Tibial nerve (tissue), 3 donors: ENCODE measurements at regions not wholly inside any gene's neighbourhood (a gene's known extent, or its start where the extent isn't known, plus 50 kb on each side); places are given as distances from the start of the nearest gene placed in this dataset.

Source experiments
- CTCF ChIP-seq, 5 experiments: fragments of 200-600 bp in 3 of 5; fragments of 450-650 bp in 2 of 5; sonication (generic) in 3 of 5; IDR thresholded peaks; one replicate each; pipeline ENCODE4 v1.5.1; 2016 to 2019; ENCODE audit warnings: antibody characterized with exemption in 5 of 5, mild to moderate bottlenecking in 3 of 5, moderate library complexity in 2 of 5
- POLR2A ChIP-seq, 2 donors: fragments of 450-650 bp; IDR thresholded peaks; one replicate each; pipeline ENCODE4 v1.6.1; 2017; ENCODE audit warnings: antibody characterized with exemption in 2 of 2, mild to moderate bottlenecking in 2 of 2, moderate library complexity in 2 of 2

GRCh38 chr16:9261376-9261775, 169.9 kb downstream of the HAPSTR1 start:
- no peak for TF ChIP-seq POLR2A (IDR thresholded peaks at IDR 0.05)
- TF ChIP-seq CTCF (IDR thresholded peaks at IDR 0.05), result no peak
